ENCODE measurements at regions not wholly inside any gene's neighbourhood (a gene's known extent, or its start where the extent isn't known, plus 50 kb on each side); places are given as distances from the start of the nearest gene placed in this dataset.
"Not testable (repeated sequence)": the region's sequence is repeated elsewhere in the genome, so short reads cannot be mapped to it uniquely, and the experiment has no call there.

GRCh38 chr15:96176831-96177230, 153.7 kb upstream of the NR2F2 start:
- DNase-seq: no peak

GRCh38 chr15:96177279-96177678, 153.2 kb upstream of the NR2F2 start:
- no peak for DNase-seq

DNA sequence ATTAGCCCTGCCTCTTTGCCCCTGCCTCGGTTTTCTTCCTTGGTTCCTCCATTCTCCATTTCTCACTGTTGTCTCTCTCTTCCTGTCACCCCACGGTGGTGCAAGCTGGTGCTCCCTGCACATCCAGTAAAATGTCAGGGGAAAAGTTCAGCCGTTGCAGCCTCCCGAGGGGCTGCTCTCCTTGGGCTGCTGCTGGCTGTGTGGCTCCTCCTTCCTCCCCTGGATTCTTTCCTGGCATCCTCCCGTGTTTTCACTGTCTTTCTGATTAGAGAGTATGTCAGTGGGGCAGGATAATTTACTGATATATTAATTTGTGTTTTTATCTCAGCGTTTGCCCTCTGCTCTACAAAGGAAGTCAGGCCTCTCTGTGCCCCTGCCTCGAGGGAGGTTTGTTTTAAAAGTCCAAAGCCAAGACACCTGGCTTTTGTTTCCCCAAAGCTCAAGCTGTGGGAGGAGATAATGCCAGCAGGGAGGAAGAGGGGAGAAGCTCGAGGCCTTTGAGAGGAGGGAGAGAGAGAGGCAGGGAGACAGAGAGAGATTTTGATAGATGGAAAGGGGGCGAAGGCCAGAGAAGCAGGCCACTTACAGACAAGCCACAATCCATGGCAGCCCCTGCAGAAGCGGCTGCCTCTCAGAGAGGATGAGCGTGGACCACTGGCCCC, 150.3 kb upstream of the NR2F2 start:
- DNase-seq: no peak

GRCh38 chr15:96181217-96181616, 149.3 kb upstream of the NR2F2 start:
- DNase-seq: no peak

DNA sequence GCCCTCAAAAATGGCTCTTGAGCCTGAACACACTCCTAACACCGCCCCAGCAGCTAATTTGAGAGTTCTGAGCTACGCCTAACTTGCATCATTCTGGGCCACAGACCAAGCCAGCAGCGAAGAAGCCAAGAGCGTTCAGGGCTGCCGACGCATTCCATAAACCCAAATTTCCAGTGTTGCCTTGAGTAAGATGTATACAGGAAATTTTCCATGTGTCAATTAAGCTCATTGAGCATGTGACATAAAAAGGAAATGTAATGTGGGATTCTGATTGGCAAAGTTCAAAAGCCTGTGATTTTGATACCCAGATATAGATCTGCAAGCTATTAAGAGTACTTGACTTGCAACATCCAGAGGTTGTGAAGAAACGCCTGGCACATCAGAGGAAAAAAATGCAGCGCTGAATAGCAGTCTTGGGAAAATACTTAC, 148.6 kb upstream of the NR2F2 start:
- DNase-seq: no peak

GRCh38 chr15:96182736-96183513, 147.6 kb upstream of the NR2F2 start:
- no peak for DNase-seq

GRCh38 chr15:96183514-96183850, 147.0 kb upstream of the NR2F2 start:
- no peak for DNase-seq

DNA sequence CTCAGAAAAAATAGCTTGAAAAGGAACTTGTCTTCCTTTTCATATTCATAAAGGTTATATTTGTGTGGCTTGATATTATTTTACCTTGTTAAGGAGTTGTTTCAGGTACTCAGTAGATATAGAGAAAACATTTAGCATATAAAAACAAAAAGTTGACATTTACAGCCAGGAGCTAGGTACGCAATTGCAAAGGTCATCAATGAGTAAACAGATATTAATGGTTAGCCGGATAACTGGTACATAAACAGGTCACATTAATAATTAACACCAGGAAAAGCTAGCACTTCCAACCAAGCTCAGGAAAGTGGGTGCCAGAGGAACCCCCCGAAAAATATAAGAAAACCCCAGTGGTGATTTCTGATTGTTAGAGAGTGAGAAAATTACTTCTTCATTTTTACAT, 146.6 kb upstream of the NR2F2 start:
- DNase-seq: no peak

- no peak for DNase-seq
These were observed 146.2 kb upstream of the NR2F2 start for GRCh38 chr15:96184297-96184696.

GRCh38 chr15:96186105-96186504, 144.4 kb upstream of the NR2F2 start:
- no peak for DNase-seq

DNA sequence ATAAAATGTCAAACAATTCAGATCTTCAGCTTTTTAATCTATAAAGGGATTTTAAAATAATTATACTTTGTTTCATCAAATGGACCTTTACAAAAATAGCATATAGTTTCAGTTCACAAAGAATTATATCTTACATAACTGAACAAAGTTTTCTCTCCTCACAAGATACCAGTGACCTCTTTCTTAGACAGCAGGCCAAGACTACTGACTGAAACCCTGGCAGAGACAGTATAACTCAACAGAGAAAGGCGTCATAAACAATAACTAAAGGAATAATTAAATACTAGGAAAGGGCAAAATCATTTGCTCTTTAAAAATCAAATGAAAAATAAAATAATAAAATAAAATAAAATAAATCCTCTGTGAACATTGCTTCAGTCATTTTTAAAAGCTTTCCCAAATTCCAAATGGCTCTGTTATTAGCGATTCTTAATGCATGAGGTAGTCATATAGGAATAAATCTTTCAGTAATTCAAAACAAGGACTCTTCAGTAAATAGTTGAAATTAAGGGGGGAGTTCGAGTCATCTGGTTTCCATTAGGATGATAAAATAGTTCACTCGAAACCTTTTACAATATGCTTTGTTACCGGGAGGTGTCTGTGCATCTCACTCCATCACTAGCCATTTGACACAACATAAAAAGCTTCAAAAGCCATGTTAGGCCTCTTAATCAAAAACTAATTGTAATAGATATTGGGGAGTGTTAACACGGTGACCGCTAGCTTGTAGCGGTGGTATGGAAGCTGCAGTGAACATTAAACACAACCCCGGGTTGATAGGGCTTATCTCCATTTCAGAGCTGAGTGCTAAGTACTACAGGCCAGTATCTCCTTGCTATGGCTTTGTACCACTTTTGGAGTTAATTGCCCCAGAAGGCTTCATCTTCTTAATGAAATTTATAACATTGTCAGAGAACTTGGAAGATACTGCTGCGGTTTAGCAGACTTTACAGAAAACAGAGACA, 142.9 kb upstream of the NR2F2 start:
- no peak for DNase-seq

GRCh38 chr15:96197721-96198120, 132.8 kb upstream of the NR2F2 start:
- no peak for DNase-seq

GRCh38 chr15:96199111-96199510, 131.4 kb upstream of the NR2F2 start:
- no peak for DNase-seq

DNA sequence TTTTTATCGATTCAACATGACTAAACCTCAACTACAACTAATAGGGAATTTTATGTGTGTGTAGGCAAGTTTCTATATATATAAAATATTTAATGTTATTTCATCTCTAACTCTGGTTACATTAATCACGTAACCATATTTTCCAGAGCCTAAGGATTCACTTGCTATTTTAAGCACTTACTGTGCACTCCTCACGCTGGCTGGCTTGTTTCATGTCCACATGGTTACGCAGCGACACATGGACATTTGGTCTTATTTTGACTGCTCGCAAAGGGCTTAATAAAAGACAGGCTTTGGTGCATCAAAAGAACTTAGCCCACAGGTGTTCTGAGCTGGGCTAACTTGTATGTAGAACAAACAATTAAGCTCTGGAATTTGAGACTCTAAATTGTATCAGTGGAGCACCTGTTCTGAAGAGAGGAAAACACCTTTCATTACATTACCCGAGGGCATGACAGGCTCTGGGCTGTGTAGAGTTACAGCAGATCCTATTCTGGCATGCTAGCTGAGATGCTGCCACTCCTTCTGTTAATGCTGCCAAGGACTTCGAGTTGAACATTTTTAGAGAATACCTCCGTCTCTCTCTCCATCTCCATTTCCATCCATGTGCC, 130.0 kb upstream of the NR2F2 start:
- DNase-seq: no peak

DNA sequence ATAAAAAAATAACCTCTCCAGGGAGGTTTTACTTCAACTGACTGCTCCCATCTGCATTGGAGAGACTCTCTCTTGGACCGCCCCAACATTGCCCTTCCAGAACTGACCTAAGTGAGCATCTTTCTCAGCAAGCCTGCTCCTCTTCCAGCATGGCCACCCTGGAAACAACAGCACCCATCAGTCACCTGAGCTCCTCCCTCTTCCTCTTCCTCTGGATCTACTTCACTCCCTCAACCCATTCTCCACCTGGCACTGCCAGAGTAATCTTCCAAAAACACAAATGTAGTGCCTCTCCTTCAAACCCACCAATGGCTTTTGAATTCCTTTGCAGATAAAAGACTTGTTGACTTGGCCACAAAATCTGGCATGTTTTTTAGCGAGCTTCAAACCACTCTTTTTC, 128.8 kb upstream of the NR2F2 start:
- DNase-seq: no peak

GRCh38 chr15:96205588-96205987, 124.9 kb upstream of the NR2F2 start:
- DNase-seq: not testable (repeated sequence)

- no peak for DNase-seq
These were observed 123.0 kb upstream of the NR2F2 start for GRCh38 chr15:96207377-96208006.

DNA sequence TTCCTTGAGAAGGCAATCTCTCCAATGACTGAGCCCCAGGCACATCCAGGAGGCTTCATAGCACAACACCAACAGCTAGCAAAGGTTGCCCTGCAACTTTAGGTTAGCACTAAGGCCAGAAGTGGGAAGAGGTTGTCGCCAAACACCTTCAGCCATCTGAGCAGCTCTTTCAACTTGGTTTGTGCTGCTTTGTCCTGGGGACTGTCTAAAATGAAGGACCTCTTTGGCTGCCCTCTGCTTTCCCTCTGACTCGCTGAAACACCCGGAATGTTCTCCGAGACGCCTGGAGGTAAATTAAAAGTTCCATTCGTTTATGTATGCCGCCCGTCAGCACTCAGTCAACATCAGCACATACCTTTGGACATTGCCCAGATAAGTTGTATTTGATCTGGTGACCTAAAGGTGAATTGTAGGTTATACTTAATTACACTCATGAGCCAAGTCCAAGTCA, 121.2 kb upstream of the NR2F2 start:
- DNase-seq: no peak

DNA sequence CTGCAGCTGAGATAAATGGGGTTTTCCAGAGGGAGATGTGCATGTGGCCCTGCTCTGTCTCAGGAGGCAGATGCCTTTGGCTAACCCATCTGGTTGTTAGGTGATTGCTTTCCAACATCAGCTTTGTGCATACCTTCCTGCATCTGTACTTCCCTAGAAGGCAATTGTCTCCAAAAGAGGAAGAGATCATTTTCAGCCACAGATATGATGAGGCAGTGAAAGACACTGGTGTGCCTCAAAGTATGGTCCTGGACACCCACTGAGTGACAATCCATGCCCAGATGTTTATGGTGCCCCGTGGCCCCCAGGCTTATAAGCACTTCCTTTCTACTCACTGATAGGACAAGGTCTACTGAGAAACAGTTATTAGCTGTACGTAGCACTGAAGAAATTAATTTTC, 117.5 kb upstream of the NR2F2 start:
- no peak for DNase-seq

DNA sequence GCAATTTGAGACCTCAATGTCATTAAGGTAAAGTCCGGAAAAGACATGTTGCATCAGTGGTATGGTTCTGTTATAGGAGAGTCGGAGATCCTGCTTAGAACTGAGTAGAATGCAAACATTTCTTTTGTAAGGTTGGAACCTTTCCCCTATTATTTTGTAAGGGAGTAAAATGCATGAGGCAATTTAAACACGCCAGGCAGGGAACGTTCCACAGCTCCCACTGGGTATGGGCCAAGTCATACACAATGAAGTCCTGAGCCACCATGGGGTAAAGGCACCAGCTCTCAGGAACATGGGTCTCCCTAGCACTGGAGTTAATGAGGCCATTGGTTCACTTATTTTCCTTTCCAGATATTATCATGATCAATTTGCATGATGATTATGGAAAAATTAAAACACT, 116.6 kb upstream of the NR2F2 start:
- DNase-seq: no peak

- DNase-seq: not testable (repeated sequence)
These were observed 114.0 kb upstream of the NR2F2 start for GRCh38 chr15:96216481-96216880.

DNA sequence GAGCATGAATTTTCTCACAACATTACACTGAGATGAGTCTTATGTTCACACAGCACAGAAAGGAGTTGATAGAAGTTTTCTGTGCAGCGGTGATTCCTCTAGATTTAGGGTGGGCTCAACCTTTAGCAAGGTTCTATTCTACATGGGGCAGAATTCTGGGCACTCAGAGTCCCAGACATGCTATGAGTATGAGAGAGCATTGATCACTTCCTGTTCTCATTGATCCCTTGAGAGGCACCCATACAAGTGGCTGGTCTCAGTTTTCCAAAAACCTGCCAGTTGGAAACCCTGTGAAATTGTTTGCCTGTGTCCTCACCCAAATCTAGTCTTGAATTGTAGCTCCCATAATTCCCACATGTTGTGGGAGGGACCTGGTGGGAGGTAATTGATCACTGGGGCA, 112.5 kb upstream of the NR2F2 start:
- DNase-seq: no peak
